Activated gamma-delta T cell (primary cell): ENCODE measurements at regions not wholly inside any gene's neighbourhood (a gene's known extent, or its start where the extent isn't known, plus 50 kb on each side); places are given as distances from the start of the nearest gene placed in this dataset.

ENCODE experiments used
- DNase-seq: peaks from one replicate; lab custom pipeline; 2025; lab: John Stamatoyannopoulos, UW

DNA sequence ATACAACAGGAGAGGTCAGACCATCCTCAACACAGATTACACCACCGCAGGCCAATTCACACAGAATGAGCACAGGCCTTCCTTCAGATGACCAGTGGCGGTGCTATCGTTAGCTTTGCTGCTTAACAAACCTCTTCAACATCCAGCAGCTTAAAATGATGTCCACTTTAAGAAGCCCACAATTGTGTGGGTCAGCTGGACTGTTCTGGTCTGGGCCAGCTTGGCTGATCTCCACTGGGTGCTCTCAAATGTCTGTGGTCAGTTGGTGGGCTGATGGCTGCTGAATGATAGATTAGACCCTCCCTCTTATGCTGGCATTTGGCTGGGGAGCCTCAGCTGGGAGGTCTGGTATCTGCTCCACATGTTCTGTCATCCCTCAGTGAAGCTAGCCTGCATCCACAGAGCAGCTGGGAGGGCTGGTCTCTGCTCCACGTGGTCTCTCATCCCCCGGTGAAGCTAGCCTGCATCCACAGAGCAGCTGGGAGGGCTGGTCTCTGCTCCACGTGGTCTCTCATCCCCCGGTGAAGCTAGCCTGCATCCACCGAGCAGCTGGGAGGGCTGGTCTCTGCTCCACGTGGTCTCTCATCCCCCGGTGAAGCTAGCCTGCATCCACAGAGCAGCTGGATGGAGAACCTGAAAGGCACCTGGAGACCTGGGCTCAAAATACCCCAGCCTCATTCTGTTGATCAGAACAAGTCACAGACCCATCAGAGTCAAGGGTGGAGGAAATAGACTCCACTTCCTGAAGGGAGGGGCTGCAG lies 203.6 kb upstream of the DIO3 start:
- no peak for DNase-seq

DNA sequence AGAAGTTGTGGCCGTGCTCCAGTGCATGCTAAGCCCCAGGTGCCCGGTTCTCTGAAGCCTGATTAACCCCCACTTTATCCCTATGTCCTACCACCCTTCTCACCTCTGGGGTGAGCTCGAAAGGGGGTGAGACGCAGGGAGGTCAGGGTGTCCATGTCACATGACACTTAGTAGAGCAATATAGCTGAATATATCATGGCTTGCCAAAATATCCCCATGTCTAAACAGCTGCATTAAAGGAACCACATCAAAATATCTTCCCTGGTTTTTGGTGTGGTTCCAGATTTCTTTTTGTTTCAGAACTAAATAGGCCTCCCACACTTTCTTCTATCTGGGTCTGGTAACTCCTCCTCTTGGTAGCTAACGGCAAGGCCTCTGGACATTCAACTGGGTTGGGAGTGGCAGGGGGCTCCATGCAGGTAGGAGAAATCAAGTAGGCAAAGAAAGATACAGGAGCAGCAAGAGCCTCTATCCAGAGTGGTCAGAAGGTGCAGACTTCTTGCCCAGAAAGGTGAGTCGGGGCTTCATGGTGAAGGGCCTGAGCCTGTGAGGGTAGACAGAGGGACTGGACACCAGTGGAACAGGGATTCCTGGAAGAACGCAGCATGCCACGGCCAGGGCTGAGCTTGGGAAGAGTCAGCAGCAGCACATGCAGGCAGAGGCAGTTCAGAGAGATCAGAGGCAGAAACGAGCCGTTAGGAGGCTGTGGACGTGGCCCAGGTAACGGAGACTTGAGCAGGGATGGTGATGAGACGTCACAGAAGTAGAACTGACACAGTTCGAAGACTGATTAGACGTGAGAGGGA lies 202.8 kb upstream of the DIO3 start:
- no peak for DNase-seq

GRCh38 chr14:101359221-101360053 lies 201.9 kb upstream of the DIO3 start:
- no peak for DNase-seq

GRCh38 chr14:101360054-101360911 lies 201.0 kb upstream of the DIO3 start:
- no peak for DNase-seq

DNA sequence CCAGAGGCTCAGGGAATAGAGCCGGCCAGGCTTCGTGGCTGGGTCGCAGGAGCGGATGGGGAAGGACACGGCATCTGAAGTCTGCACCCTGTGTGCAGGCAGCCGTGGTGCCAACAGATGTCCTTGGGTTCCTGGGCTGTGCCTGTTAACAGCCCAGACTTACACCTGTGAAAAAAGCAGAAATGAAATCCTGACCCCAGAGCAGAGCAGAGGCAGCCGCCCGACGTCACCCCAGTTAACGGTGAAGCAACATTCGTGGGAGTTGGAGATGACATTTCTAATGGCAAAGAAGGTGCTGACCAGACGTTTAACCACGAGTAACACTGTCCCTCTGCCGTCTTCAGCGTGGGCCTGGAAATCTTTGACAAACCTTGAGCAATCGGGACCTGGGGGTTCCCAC lies 200.3 kb upstream of the DIO3 start:
- DNase-seq = no peak

DNA sequence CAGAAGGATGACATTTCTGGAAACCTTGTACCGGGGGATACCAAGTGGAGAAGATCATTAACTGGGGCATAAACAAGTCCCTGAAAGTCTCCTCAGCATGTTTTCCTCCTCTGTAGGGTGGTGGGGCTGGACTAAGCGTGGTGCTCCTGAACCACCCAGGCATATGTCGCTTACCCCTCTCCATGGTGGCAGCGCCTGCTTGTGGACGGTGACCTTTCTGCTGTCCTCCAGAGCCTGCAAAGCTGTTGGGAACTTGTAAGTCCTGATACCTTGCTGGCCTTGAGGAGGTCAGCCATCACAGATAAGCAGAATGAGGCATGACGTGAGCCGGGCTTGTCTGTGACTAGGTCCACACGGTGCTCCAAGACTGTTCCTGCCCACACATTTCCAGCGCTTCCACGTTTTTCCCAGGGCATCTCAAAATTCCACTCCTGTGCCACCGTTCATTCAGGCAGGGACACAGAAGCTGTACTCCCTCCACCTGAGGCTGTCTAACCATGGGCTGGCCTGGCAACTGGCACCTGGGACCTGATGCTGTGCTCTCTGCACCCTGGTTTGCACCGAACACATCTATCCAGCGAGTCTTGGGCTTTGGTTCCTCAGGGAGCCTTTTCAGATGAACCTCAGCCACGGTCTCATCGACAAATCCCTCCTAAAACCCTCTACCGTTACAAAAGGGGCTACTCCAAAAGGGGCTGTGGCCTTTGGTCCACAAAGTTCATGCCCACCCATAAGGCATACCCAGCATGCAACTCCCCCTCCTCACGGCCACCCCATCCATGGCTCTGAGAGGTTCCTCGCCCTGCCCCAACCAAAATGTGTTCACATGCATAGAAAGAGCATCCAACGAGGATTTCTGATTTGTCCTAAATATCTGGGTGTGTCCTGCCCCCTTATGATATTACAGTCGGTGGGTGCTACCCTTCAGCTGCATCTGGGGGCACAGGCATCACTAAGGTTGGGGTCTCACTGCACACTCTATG lies 199.6 kb upstream of the DIO3 start:
- no peak for DNase-seq

DNA sequence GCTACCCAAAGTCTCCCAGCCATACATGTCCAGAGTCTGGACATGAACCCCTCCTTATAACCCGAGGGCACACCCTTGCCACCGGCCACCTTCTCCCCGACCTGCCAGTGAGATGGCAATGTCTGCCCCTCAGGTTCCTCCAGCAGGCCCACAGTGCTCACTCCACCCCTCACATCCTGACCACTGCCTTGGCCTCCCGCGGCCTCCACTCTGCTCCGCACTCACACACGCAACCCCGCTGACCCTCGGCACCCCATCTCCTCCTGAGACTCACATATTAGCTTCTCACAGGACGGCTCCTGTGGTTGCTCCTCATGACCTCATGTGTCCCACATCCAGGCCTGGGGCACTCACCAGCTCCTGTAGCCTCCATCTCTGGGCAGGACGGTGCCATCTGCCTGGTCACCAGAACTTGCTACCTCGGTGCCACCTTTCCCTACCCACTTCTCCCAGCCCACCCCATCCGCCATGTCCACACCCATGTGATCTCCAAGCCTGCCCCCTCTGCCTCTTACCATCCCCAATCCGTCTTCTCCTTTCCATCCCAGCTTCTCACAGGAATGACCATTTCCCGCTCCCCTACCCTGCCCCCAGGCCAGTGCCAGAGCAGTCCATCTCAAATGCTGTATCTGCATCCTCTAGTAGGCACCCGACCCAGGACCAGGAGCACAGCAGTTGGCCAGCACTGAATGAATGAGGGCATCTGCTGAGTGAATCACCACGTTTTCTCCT lies 198.6 kb upstream of the DIO3 start:
- DNase-seq = no peak

DNA sequence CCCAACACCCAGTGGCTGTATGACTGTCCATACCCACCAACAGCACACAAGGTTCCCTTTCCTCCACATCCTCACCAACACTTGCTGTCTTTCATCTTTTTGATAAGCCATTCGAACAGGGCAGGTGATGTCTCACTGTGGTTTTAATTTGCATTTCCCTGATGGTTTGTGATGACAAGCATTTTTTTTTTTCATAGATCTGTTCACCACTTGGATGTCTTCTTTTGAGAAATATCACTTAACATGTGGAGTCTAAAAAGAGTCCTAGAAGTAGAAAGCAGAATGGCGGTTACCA lies 198.1 kb upstream of the DIO3 start:
- DNase-seq = no peak

GRCh38 chr14:101363880-101364391 lies 197.4 kb upstream of the DIO3 start:
- no peak for DNase-seq

GRCh38 chr14:101364503-101365328 lies 196.6 kb upstream of the DIO3 start:
- no peak for DNase-seq

GRCh38 chr14:101365329-101366158 lies 195.8 kb upstream of the DIO3 start:
- no peak for DNase-seq

GRCh38 chr14:101367421-101368261 lies 193.7 kb upstream of the DIO3 start:
- no peak for DNase-seq

GRCh38 chr14:101368629-101369028 lies 192.7 kb upstream of the DIO3 start:
- no peak for DNase-seq

GRCh38 chr14:101369194-101369915 lies 191.9 kb upstream of the DIO3 start:
- no peak for DNase-seq

GRCh38 chr14:101369916-101370592 lies 191.2 kb upstream of the DIO3 start:
- no peak for DNase-seq
